Activated CD4-positive, alpha-beta T cell treated with anti-CD3 and anti-CD28 coated beads, Interleukin-2, amount 10 ng/mL, durations not matched to agents 24 days and 14 days (primary cell): ENCODE measurements at regions not wholly inside any gene's neighbourhood (a gene's known extent, or its start where the extent isn't known, plus 50 kb on each side); places are given as distances from the start of the nearest gene placed in this dataset.

Experiments
- DNase-seq: peaks from one replicate; pipeline ENCODE4 v3.0.0; 2022
- H3K27ac Mint-ChIP-seq: one replicate; pipeline ENCODE4 v1.8.0; 2022; ENCODE audit warnings: mild to moderate bottlenecking, mixed read lengths
- H3K27me3 Mint-ChIP-seq: one replicate; pipeline ENCODE4 v1.8.0; 2022; ENCODE audit warnings: mixed read lengths
- H3K36me3 Mint-ChIP-seq: one replicate; pipeline ENCODE4 v1.8.0; 2022; ENCODE audit warnings: low read depth, mild to moderate bottlenecking, mixed read lengths
- H3K4me1 Mint-ChIP-seq: one replicate; pipeline ENCODE4 v1.8.0; 2021; ENCODE audit warnings: mixed read lengths
- H3K4me3 Mint-ChIP-seq: one replicate; pipeline ENCODE4 v1.8.0; 2022; ENCODE audit warnings: mild to moderate bottlenecking, moderate library complexity, mixed read lengths
- H3K9me3 Mint-ChIP-seq: one replicate; pipeline ENCODE4 v1.8.0; 2021; ENCODE audit warnings: mixed read lengths
- intact Hi-C: fragments of 100-400 bp; cut with micrococcal nuclease; formaldehyde crosslinking; loops from one replicate; pipeline ENCODE4 v1.15.1; 2023

- Mint-ChIP-seq H3K27ac (no peak overlapping the region), H3K36me3 (no peaks in the 10 kb centered on the region), H3K4me3 (no peak overlapping the region), H3K9me3 (no peaks in the 10 kb centered on the region), H3K4me1 (peaks cover 4% of the 10 kb centered on the region), H3K27me3 (peaks cover 11% of the 10 kb centered on the region)
- intact Hi-C loops = no loop called here
- no peak for DNase-seq
Observed at GRCh38 chr15:88403351-88403791, 63.8 kb downstream of the MRPL46 start.

- Mint-ChIP-seq H3K27me3 (peaks cover 7% of the 10 kb centered on the region), H3K4me3 (no peak overlapping the region), H3K4me1 (peaks cover 4% of the 10 kb centered on the region), H3K36me3 (no peaks in the 10 kb centered on the region), H3K9me3 (no peaks in the 10 kb centered on the region), H3K27ac (no peak overlapping the region)
- intact Hi-C loops = no loop called here
- DNase-seq = peak; percentile 59
Observed at GRCh38 chr15:88401996-88402656, 65.1 kb downstream of the MRPL46 start.

- no peaks in the 10 kb centered on the region for H3K9me3 Mint-ChIP-seq
- DNase-seq = no peak
- H3K4me1 Mint-ChIP-seq = peaks cover 4% of the 10 kb centered on the region
- no peaks in the 10 kb centered on the region for H3K36me3 Mint-ChIP-seq
- H3K4me3 Mint-ChIP-seq = no peak overlapping the region
- H3K27ac Mint-ChIP-seq = no peak overlapping the region
- H3K27me3 Mint-ChIP-seq = peaks cover 5% of the 10 kb centered on the region
- intact Hi-C loops = no loop called here
Observed at GRCh38 chr15:88401251-88401995, 65.8 kb downstream of the MRPL46 start.

GRCh38 chr15:88400591-88401250 lies 66.5 kb downstream of the MRPL46 start:
- H3K27ac Mint-ChIP-seq = no peak overlapping the region
- H3K4me1 Mint-ChIP-seq = peaks cover 4% of the 10 kb centered on the region
- H3K9me3 Mint-ChIP-seq = no peaks in the 10 kb centered on the region
- no peak overlapping the region for H3K4me3 Mint-ChIP-seq
- no peak for DNase-seq
- H3K36me3 Mint-ChIP-seq = no peaks in the 10 kb centered on the region
- H3K27me3 Mint-ChIP-seq = peaks cover 5% of the 10 kb centered on the region
- intact Hi-C loops = no loop called here

- H3K4me1 Mint-ChIP-seq = peaks cover 4% of the 10 kb centered on the region
- no peak for DNase-seq
- H3K36me3 Mint-ChIP-seq = no peaks in the 10 kb centered on the region
- intact Hi-C loops = no loop called here
- no peaks in the 10 kb centered on the region for H3K9me3 Mint-ChIP-seq
- no peak overlapping the region for H3K4me3 Mint-ChIP-seq
- H3K27ac Mint-ChIP-seq = no peak overlapping the region
- H3K27me3 Mint-ChIP-seq = peaks cover 1% of the 10 kb centered on the region
Observed at GRCh38 chr15:88400084-88400483, 67.1 kb downstream of the MRPL46 start.

- no peaks in the 10 kb centered on the region for H3K9me3 Mint-ChIP-seq
- H3K4me1 Mint-ChIP-seq = peaks cover 4% of the 10 kb centered on the region
- H3K27ac Mint-ChIP-seq = no peak overlapping the region
- intact Hi-C loops = no loop called here
- no peak for DNase-seq
- H3K27me3 Mint-ChIP-seq = peaks cover 2% of the 10 kb centered on the region
- no peaks in the 10 kb centered on the region for H3K36me3 Mint-ChIP-seq
- no peak overlapping the region for H3K4me3 Mint-ChIP-seq
Observed at GRCh38 chr15:88399021-88399685, 68.0 kb downstream of the MRPL46 start.

GRCh38 chr15:88398011-88398410 lies 69.2 kb downstream of the MRPL46 start:
- Mint-ChIP-seq H3K27ac (no peak overlapping the region), H3K36me3 (no peaks in the 10 kb centered on the region), H3K9me3 (no peaks in the 10 kb centered on the region), H3K4me3 (no peak overlapping the region), H3K27me3 (peaks cover 8% of the 10 kb centered on the region), H3K4me1 (peaks cover 6% of the 10 kb centered on the region)
- DNase-seq = no peak
- intact Hi-C loops = no loop called here

GRCh38 chr15:88397506-88397905 lies 69.7 kb downstream of the MRPL46 start:
- Mint-ChIP-seq H3K4me3 (no peak overlapping the region), H3K27me3 (peaks cover 8% of the 10 kb centered on the region), H3K27ac (no peak overlapping the region), H3K4me1 (peaks cover 4% of the 10 kb centered on the region), H3K9me3 (no peaks in the 10 kb centered on the region), H3K36me3 (no peaks in the 10 kb centered on the region)
- no peak for DNase-seq
- intact Hi-C loops = no loop called here

- H3K27ac Mint-ChIP-seq = no peak overlapping the region
- H3K9me3 Mint-ChIP-seq = no peaks in the 10 kb centered on the region
- intact Hi-C loops = no loop called here
- peaks cover 2% of the 10 kb centered on the region for H3K4me1 Mint-ChIP-seq
- H3K4me3 Mint-ChIP-seq = no peak overlapping the region
- peaks cover 8% of the 10 kb centered on the region for H3K27me3 Mint-ChIP-seq
- H3K36me3 Mint-ChIP-seq = no peaks in the 10 kb centered on the region
- no peak for DNase-seq
Observed at GRCh38 chr15:88395872-88396781, 71.1 kb downstream of the MRPL46 start.

GRCh38 chr15:88395241-88395640 lies 71.9 kb downstream of the MRPL46 start:
- Mint-ChIP-seq H3K27ac (no peak overlapping the region), H3K4me3 (no peak overlapping the region), H3K36me3 (no peaks in the 10 kb centered on the region), H3K4me1 (peaks cover 2% of the 10 kb centered on the region), H3K9me3 (no peaks in the 10 kb centered on the region), H3K27me3 (peaks cover 8% of the 10 kb centered on the region)
- DNase-seq = no peak
- intact Hi-C loops = no loop called here

GRCh38 chr15:88394553-88395145 lies 72.5 kb downstream of the MRPL46 start:
- H3K4me3 Mint-ChIP-seq = no peak overlapping the region
- no peak for DNase-seq
- H3K4me1 Mint-ChIP-seq = peaks cover 2% of the 10 kb centered on the region
- H3K9me3 Mint-ChIP-seq = no peaks in the 10 kb centered on the region
- H3K36me3 Mint-ChIP-seq = no peaks in the 10 kb centered on the region
- intact Hi-C loops = no loop called here
- H3K27ac Mint-ChIP-seq = no peak overlapping the region
- H3K27me3 Mint-ChIP-seq = peaks cover 11% of the 10 kb centered on the region

GRCh38 chr15:88393719-88394519 lies 73.3 kb downstream of the MRPL46 start:
- no peak for DNase-seq
- Mint-ChIP-seq H3K4me1 (peaks cover 2% of the 10 kb centered on the region), H3K4me3 (no peak overlapping the region), H3K27me3 (peaks cover 12% of the 10 kb centered on the region), H3K36me3 (no peaks in the 10 kb centered on the region), H3K27ac (no peak overlapping the region), H3K9me3 (no peaks in the 10 kb centered on the region)
- intact Hi-C loops = no loop called here
